H9 (cell line): ENCODE measurements at regions not wholly inside any gene's neighbourhood (a gene's known extent, or its start where the extent isn't known, plus 50 kb on each side); places are given as distances from the start of the nearest gene placed in this dataset.
"Not testable (repeated sequence)": the region's sequence is repeated elsewhere in the genome, so short reads cannot be mapped to it uniquely, and the experiment has no call there.

ENCODE experiments used
- DNase-seq: peaks from one replicate; pipeline ENCODE4 v3.0.0-alpha.2; 2017
- H2AFZ ChIP-seq: one replicate; pipeline ENCODE4 v1.6.1; 2013; ENCODE audit warnings: mild to moderate bottlenecking, low read length, control low read depth, moderate library complexity
- H2AK5ac ChIP-seq: 2 replicates; pipeline ENCODE4 v1.6.1; 2013; ENCODE audit warnings: low read length, control low read depth, mixed read lengths; ENCODE audit not compliant: insufficient read length
- H2BK120ac ChIP-seq: one replicate; pipeline ENCODE4 v1.6.1; 2013; ENCODE audit warnings: low read depth, mild to moderate bottlenecking, low read length, control low read depth, inconsistent platforms; ENCODE audit not compliant: poor library complexity, severe bottlenecking
- H2BK12ac ChIP-seq: 2 replicates; pipeline ENCODE4 v1.6.1; 2013; ENCODE audit warnings: low read length, control low read depth, mixed read lengths, low read depth; ENCODE audit not compliant: insufficient read length
- H2BK15ac ChIP-seq: 2 replicates; pipeline ENCODE4 v1.6.1; 2013; ENCODE audit warnings: low read depth, low read length, control low read depth
- H2BK20ac ChIP-seq: one replicate; pipeline ENCODE4 v1.6.1; 2013; ENCODE audit warnings: low read depth, mild to moderate bottlenecking, low read length, control low read depth, inconsistent platforms; ENCODE audit not compliant: poor library complexity, severe bottlenecking
- H2BK5ac ChIP-seq: 2 replicates; pipeline ENCODE4 v1.6.1; 2013; ENCODE audit warnings: low read length, control low read depth, mixed read lengths; ENCODE audit not compliant: insufficient read length
- H3K14ac ChIP-seq: 2 replicates; pipeline ENCODE4 v1.6.1; 2013; ENCODE audit warnings: low read length, control low read depth; ENCODE audit not compliant: insufficient read depth
- H3K18ac ChIP-seq: 2 replicates; pipeline ENCODE4 v1.6.1; 2013; ENCODE audit warnings: low read depth, mild to moderate bottlenecking, mixed read lengths, low read length, control low read depth; ENCODE audit not compliant: insufficient read length
- H3K23ac ChIP-seq: 2 replicates; pipeline ENCODE4 v1.6.1; 2013; ENCODE audit warnings: low read length, control low read depth, mixed read lengths, low read depth; ENCODE audit not compliant: insufficient read length
- H3K23me2 ChIP-seq: 2 replicates; pipeline ENCODE4 v1.6.1; 2013; ENCODE audit warnings: low read depth, mild to moderate bottlenecking, mixed read lengths, low read length, control low read depth; ENCODE audit not compliant: insufficient read length, poor library complexity, severe bottlenecking
- H3K27ac ChIP-seq: 2 replicates; pipeline ENCODE4 v1.5.1; 2013; ENCODE audit warnings: low read length, control low read depth, mixed read lengths, low read depth; ENCODE audit not compliant: insufficient read length
- H3K27me3 ChIP-seq: 2 replicates; pipeline ENCODE4 v1.6.1; 2013; ENCODE audit warnings: low read length, control low read depth, inconsistent platforms; ENCODE audit not compliant: insufficient read depth
- H3K4ac ChIP-seq: 2 replicates; pipeline ENCODE4 v1.6.1; 2013; ENCODE audit warnings: low read depth, mild to moderate bottlenecking, control low read depth, inconsistent platforms, low read length, moderate library complexity
- H3K4me1 ChIP-seq: 2 replicates; pipeline ENCODE4 v1.6.1; 2013; ENCODE audit warnings: low read length, control low read depth, inconsistent platforms; ENCODE audit not compliant: insufficient read depth
- H3K4me2 ChIP-seq: 2 replicates; pipeline ENCODE4 v1.6.1; 2013; ENCODE audit warnings: low read length, control low read depth, mixed read lengths; ENCODE audit not compliant: insufficient read length, insufficient read depth
- H3K56ac ChIP-seq: 2 replicates; pipeline ENCODE4 v1.6.1; 2013; ENCODE audit warnings: low read depth, mild to moderate bottlenecking, mixed read lengths, low read length, control low read depth; ENCODE audit not compliant: insufficient read length
- H3K79me1 ChIP-seq: 2 replicates; pipeline ENCODE4 v1.6.1; 2013; ENCODE audit warnings: low read depth, mild to moderate bottlenecking, moderate library complexity, low read length, control low read depth, inconsistent platforms; ENCODE audit not compliant: insufficient read depth, poor library complexity, severe bottlenecking
- H3K79me2 ChIP-seq: 2 replicates; pipeline ENCODE4 v1.6.1; 2013; ENCODE audit warnings: low read length, control low read depth, inconsistent platforms; ENCODE audit not compliant: insufficient read depth
- H3K9ac ChIP-seq: 2 replicates; pipeline ENCODE4 v1.6.1; 2013; ENCODE audit warnings: low read length, control low read depth, mixed read lengths; ENCODE audit not compliant: insufficient read length; ENCODE audit errors: extremely low read depth
- H3K9me3 ChIP-seq: one replicate; pipeline ENCODE4 v1.6.1; 2013; ENCODE audit warnings: low read depth, low read length, inconsistent platforms; ENCODE audit not compliant: control insufficient read depth
- H3T11ph ChIP-seq: one replicate; pipeline ENCODE4 v1.6.1; 2013; ENCODE audit warnings: mild to moderate bottlenecking, low read length, control low read depth, inconsistent platforms
- H4K20me1 ChIP-seq: one replicate; pipeline ENCODE4 v1.6.1; 2013; ENCODE audit not compliant: control insufficient read depth, insufficient read length, insufficient read depth
- H4K5ac ChIP-seq: 2 replicates; pipeline ENCODE4 v1.6.1; 2013; ENCODE audit warnings: low read depth, mild to moderate bottlenecking, mixed read lengths, low read length, control low read depth; ENCODE audit not compliant: insufficient read length
- H4K8ac ChIP-seq: replicated peaks from 2 replicates; pipeline ENCODE4 v1.6.1; 2013; ENCODE audit warnings: low read length, control low read depth, mixed read lengths, low read depth; ENCODE audit not compliant: insufficient read length
- H4K91ac ChIP-seq: 2 replicates; pipeline ENCODE4 v1.6.1; 2013; ENCODE audit warnings: low read depth, mild to moderate bottlenecking, moderate library complexity, mixed read lengths, low read length, control low read depth; ENCODE audit not compliant: insufficient read length
- H3K27ac Mint-ChIP-seq, 3 experiments: 2 replicates in 2 of 3; 3 replicates in 1 of 3; pipeline ENCODE4 v1.8.0; 2020 to 2021; ENCODE audit warnings: mixed read lengths in 3 of 3, mild to moderate bottlenecking in 1 of 3, moderate library complexity in 1 of 3
- H3K27me3 Mint-ChIP-seq: 2 replicates; pipeline ENCODE4 v1.8.0; 2021; ENCODE audit warnings: low read depth, mild to moderate bottlenecking, moderate library complexity, mixed read lengths
- H3K36me3 Mint-ChIP-seq, 3 experiments: 2 replicates in 2 of 3; 3 replicates in 1 of 3; pipeline ENCODE4 v1.8.0; 2020 to 2021; ENCODE audit warnings: low read depth in 3 of 3, mixed read lengths in 3 of 3; ENCODE audit not compliant: insufficient read depth in 1 of 3
- H3K4me1 Mint-ChIP-seq, 2 experiments: 2 replicates each; pipeline ENCODE4 v1.8.0; 2020; ENCODE audit warnings: mixed read lengths in 2 of 2
- H3K4me3 Mint-ChIP-seq, 2 experiments: 2 replicates in 1 of 2; 3 replicates in 1 of 2; pipeline ENCODE4 v1.8.0; 2020 to 2021; ENCODE audit warnings: mild to moderate bottlenecking in 2 of 2, mixed read lengths in 2 of 2, moderate library complexity in 1 of 2
- H3K9me3 Mint-ChIP-seq, 2 experiments: 2 replicates in 1 of 2; 3 replicates in 1 of 2; pipeline ENCODE4 v1.8.0; 2020; ENCODE audit warnings: mild to moderate bottlenecking in 2 of 2, mixed read lengths in 2 of 2, moderate library complexity in 1 of 2
- WGBS: extraction: QIAGEN DNeasy Blood & Tissue Kit; methylation state at CpG from one replicate; pipeline ENCODE4 v1.1.7; 2013; ENCODE audit warnings: missing lambda C conversion rate, low lambda C conversion rate, mixed read lengths; ENCODE audit not compliant: insufficient read length; ENCODE audit errors: extremely low coverage; 5-methylcytosine and 5-hydroxymethylcytosine counted together

DNA sequence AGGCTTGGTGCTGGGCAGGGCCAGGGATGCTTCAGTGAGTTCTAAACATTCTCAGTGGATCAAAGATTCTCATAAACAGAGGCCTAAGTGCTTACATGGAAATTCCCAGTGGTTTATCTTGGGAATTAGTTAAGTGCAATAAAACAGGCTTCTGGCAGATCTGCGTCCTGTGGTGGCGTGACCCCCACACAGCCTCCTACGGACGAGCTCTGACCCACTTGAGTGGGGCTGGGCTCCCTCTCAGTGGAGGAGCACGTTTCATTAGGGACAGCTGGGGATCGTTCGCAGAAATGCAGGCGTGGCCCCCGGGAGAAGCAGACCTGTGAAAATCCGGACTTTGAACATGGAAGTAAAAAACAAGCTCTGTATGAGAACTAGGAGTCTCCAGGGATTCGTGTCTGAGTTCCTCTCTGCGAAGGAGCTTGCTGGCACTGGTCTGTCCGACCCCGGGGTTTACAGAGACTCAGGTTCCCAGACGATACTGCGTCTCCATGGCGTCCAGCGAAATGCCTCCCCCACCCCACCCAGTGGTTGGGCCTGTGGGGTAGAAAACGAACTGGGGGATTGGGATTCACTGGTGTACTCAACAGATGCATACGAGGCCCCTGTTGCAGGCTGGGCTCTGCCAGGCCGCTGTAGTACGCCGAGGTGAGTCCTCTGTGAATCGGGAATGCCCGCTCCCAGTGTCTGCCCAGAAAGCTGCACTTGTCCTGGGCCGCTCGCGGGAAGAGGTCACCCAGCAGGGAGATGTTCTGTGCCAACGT lies 117.6 kb downstream of the NPIPB11 start:
- H3K4me2 ChIP-seq, H3K79me1 ChIP-seq, H3K27ac ChIP-seq, H2AFZ ChIP-seq, H4K91ac ChIP-seq, H4K8ac ChIP-seq, H3K18ac ChIP-seq, H3K36me3 Mint-ChIP-seq, H3K79me2 ChIP-seq, H3K4ac ChIP-seq, H2BK15ac ChIP-seq, H3K9ac ChIP-seq, H3K27me3 Mint-ChIP-seq, H3K4me1 ChIP-seq, H3K56ac ChIP-seq, H3K14ac ChIP-seq, H3T11ph ChIP-seq, DNase-seq, H3K27me3 ChIP-seq, H3K9me3 ChIP-seq, H3K23me2 ChIP-seq, H3K23ac ChIP-seq, H2BK5ac ChIP-seq, H4K20me1 ChIP-seq, H3K4me3 Mint-ChIP-seq, H2BK12ac ChIP-seq, H2BK20ac ChIP-seq, H4K5ac ChIP-seq, H3K27ac Mint-ChIP-seq, H2AK5ac ChIP-seq, H3K9me3 Mint-ChIP-seq, H2BK120ac ChIP-seq: not testable (repeated sequence)
- H3K4me1 Mint-ChIP-seq: peaks cover 28 to 30% of the 10 kb centered on the region in 2 experiments
- WGBS: no CpG with 5 or more reads among the region's 29 CpGs

DNA sequence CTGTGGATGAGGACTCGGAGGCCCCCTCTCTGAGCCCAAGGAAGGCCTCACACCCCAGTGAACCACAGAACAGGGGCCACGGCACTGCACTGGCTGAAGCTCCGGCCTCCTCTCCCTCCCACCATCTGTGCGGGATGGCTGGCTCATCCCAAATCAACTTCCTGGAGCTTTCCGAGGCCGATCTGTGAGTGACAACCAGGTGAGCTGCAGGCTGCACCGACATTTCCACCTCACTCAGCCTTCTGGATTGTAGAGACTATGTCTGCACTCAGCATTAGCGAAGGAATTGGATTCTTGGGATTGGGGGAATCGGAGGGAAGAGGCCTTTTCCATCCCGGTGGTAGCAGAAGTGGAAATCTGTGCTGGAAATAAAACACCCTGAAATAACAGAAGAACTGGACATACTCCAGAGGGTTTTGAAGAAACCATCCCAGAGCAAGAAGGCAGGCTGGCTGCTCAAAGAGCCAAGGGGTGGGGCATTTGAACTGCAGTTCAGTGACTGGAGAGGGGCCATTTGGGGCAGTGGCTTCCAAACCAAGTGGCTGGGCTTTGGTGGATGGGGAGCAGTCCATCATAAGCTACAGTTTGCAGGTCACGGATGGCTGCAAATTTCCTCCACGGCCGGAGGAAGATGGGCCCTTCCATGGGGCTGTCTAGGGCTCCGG lies 118.5 kb downstream of the NPIPB11 start:
- H3K27ac Mint-ChIP-seq, H3K4me2 ChIP-seq, H3K4me3 Mint-ChIP-seq: not testable (repeated sequence)

More for the DNA sequence above, 118.5 kb downstream of the NPIPB11 start:
- not testable (repeated sequence) for H3K9me3 Mint-ChIP-seq, H3K14ac ChIP-seq, H4K5ac ChIP-seq, H3K18ac ChIP-seq, H4K20me1 ChIP-seq, H3K4me1 ChIP-seq, H2BK5ac ChIP-seq, H3T11ph ChIP-seq, H2AK5ac ChIP-seq, H2AFZ ChIP-seq, H4K91ac ChIP-seq, H3K4ac ChIP-seq, H3K27ac ChIP-seq, DNase-seq, H3K27me3 ChIP-seq, H2BK120ac ChIP-seq, H3K9me3 ChIP-seq, H3K23me2 ChIP-seq, H3K23ac ChIP-seq, H3K27me3 Mint-ChIP-seq, H3K36me3 Mint-ChIP-seq, H4K8ac ChIP-seq, H3K9ac ChIP-seq, H2BK20ac ChIP-seq, H2BK12ac ChIP-seq, H3K79me2 ChIP-seq, H3K79me1 ChIP-seq, H2BK15ac ChIP-seq, H3K56ac ChIP-seq
- peaks cover 30 to 35% of the 10 kb centered on the region in 2 experiments for H3K4me1 Mint-ChIP-seq
- WGBS: no CpG with 5 or more reads among the region's 14 CpGs
